ENCODE measurements at regions not wholly inside any gene's neighbourhood (a gene's known extent, or its start where the extent isn't known, plus 50 kb on each side); places are given as distances from the start of the nearest gene placed in this dataset.
"Not testable (repeated sequence)": the region's sequence is repeated elsewhere in the genome, so short reads cannot be mapped to it uniquely, and the experiment has no call there.

DNA sequence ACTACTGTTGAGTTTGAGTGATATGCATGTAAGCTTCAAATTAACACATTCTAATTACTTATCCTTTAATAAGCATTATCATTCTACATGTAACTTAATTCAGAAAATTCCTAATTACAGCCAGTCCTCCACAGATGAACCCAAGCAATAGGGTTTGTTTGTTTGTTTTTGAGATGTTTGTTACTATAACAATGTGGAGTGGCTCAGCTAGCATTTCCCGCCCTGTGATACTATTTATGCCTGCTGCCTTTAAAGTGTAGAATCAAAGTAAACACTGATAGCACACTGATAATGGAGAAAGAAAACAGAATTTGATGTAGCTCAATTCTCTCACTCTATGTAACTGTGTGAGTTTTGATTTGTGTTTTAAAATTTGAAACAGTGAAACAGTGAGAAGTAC lies 105.1 kb upstream of the IGF1R start:
- H3K27me3 Mint-ChIP-seq = peaks cover 53% of the 10 kb centered on the region
- peaks cover 6% of the 10 kb centered on the region for H3K4me1 Mint-ChIP-seq
- DNase-seq = no peak
- intact Hi-C loops (cut with micrococcal nuclease) = no loop called here
- H3K9me3 Mint-ChIP-seq = no peaks in the 10 kb centered on the region
- H3K27ac Mint-ChIP-seq = no peak overlapping the region
- H3K36me3 Mint-ChIP-seq (ENCODE audit: low read depth) = peaks cover 2% of the 10 kb centered on the region
- no peak overlapping the region for H3K4me3 Mint-ChIP-seq

DNA sequence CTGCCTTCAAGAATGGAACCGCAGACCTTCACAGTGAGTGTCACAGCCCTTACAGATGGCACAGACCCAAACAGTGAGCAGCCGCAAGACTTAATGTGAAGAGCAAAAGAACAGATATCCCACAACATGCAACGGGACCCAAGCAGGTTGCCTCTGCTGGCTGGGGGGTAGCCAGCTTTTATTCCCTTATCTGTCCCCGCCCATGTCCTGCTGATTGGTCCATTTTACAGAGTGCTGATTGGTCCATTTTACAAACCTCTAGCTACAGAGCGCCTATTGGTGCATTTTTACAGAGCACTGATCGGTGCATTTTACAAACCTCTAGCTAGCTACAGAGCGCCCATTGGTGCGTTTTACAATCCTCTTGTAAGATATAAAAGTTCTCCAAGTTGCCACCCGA lies 102.0 kb upstream of the IGF1R start:
- H3K36me3 Mint-ChIP-seq (ENCODE audit: low read depth) = peaks cover 2% of the 10 kb centered on the region
- H3K9me3 Mint-ChIP-seq = peaks cover 3% of the 10 kb centered on the region
- no peak overlapping the region for H3K27ac Mint-ChIP-seq
- intact Hi-C loops (cut with micrococcal nuclease) = no loop called here
- H3K4me3 Mint-ChIP-seq = no peak overlapping the region
- DNase-seq = no peak
- peaks cover 54% of the 10 kb centered on the region for H3K27me3 Mint-ChIP-seq
- H3K4me1 Mint-ChIP-seq = peaks cover 14% of the 10 kb centered on the region

DNA sequence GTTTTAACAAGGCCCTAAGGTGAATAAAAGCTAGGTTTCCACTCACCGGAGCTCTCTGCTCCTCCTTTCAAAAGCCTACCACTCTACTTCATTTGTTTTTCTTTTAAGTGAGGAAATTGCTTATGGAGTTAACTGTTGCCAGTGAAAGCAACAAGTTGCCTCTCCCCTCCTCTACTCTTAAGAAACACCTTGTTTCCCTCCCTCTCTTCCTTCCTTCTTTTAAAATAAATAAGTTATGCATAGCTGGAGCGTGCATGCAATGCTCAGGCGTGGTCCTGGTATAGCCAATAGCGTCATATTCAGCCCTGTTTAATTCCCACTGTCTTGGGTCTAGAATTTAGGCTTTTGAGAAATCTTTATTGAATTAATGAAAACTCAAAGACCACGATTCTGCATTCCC lies 101.1 kb upstream of the IGF1R start:
- H3K4me1 Mint-ChIP-seq = peaks cover 14% of the 10 kb centered on the region
- no peak for DNase-seq
- peaks cover 53% of the 10 kb centered on the region for H3K27me3 Mint-ChIP-seq
- intact Hi-C loops (cut with micrococcal nuclease) = no loop called here
- H3K27ac Mint-ChIP-seq = no peak overlapping the region
- peaks cover 2% of the 10 kb centered on the region for H3K36me3 Mint-ChIP-seq (ENCODE audit: low read depth)
- H3K4me3 Mint-ChIP-seq = no peak overlapping the region
- H3K9me3 Mint-ChIP-seq = peaks cover 3% of the 10 kb centered on the region

DNA sequence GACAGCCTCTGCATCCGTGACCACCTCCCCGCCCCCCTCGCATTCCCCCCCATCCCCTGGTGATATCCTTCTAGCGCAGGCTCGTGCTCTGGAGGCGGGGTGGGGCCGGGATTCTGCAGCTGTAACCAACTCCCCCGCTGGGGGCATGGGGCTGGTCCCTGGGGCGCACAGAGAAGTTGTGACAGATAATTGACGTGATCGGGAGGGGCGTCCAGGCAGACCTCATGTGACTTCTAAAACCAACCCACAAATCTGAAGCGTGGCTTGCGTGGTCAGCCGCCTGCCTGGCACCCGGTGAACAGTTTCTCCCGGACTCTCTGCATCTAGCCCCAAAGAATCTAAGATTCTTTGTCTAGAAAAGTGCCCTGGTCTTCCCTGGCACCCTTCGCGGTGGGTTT lies 100.6 kb upstream of the IGF1R start:
- Mint-ChIP-seq H3K36me3 (ENCODE audit: low read depth) (peaks cover 2% of the 10 kb centered on the region), H3K9me3 (peaks cover 3% of the 10 kb centered on the region), H3K4me3 (peak overlapping the region; percentile 88), H3K27me3 (peaks cover 53% of the 10 kb centered on the region), H3K4me1 (peaks cover 14% of the 10 kb centered on the region), H3K27ac (peak overlapping the region; percentile 75)
- DNase-seq = no peak
- intact Hi-C loops (cut with micrococcal nuclease) = loop anchor here (1.0 kb wide), 1 partner anchor 104 kb away; no protein-coding TSS in a partner anchor

DNA sequence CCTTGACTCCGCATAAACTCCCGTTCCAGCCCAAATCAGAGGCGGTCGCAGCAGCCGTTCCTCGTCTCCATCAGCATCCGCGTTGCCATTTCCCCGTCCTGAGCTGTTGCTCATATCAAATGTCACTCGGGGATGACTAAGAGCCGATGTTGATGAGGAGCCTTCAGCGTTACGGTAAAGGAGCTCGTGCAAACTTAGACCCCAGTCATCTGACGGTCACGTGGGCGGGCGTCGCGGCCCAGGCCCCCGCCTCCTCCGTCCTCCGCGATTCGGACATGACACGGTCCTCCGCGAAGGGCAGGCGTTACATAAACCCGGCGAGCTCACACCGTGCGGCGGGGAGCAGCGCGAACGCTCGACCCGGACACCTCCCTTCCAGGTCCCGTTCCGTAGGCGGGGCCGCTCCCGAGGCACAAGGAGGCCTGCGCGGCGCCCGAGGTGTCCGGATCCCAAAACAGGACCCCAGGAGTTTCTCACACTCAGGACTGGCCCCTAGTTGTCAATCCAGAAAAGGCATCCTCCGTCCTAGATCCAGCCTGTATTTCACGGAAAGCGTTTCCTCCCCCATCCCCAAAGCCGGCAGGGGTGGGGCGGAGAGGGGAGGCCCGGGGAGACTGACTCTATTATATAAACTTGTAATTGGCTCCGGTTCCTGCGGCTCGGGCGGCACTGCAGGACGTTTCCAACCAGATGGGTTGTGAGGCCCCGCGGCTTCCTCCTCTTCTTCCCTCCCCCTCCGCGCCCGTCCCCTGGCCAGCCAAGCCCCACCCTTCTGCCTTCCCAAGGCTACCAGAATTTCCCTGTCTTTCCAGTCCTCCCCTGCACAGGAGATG lies 100.0 kb upstream of the IGF1R start:
- peaks cover 2% of the 10 kb centered on the region for H3K36me3 Mint-ChIP-seq (ENCODE audit: low read depth)
- H3K9me3 Mint-ChIP-seq = peaks cover 3% of the 10 kb centered on the region
- H3K27ac Mint-ChIP-seq = peak overlapping the region; percentile 75
- H3K4me1 Mint-ChIP-seq = peaks cover 14% of the 10 kb centered on the region
- H3K4me3 Mint-ChIP-seq = peak overlapping the region; percentile 88
- peak; percentile 74 for DNase-seq
- H3K27me3 Mint-ChIP-seq = peaks cover 49% of the 10 kb centered on the region
- intact Hi-C loops (cut with micrococcal nuclease) = loop anchor here (1.0 kb wide), 1 partner anchor 103 kb away; no protein-coding TSS in a partner anchor

DNA sequence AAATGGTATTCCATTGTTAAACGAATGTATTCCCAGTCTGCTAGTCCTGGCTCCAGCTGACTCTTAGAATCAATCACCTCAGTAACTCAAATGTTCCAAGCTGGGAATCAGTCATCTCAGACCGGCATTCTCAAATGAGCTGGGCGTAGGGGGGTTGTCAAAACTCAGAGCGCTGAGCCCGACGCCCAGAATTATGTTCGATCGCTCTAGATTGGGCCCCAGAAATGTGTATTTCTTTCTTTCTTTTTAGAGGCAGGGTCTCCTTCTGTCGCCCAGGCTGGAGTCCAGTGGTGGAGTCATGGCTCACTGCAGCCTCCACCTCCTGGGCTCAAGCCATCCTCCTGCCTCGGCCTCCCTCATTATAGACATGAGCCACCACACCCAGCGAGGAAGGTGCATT lies 99.3 kb upstream of the IGF1R start:
- DNase-seq = no peak
- Mint-ChIP-seq H3K27ac (no peak overlapping the region), H3K36me3 (ENCODE audit: low read depth) (peaks cover 2% of the 10 kb centered on the region), H3K27me3 (peaks cover 47% of the 10 kb centered on the region), H3K9me3 (peaks cover 3% of the 10 kb centered on the region), H3K4me1 (peaks cover 14% of the 10 kb centered on the region), H3K4me3 (peak overlapping the region; percentile 88)
- intact Hi-C loops (cut with micrococcal nuclease) = no loop called here

DNA sequence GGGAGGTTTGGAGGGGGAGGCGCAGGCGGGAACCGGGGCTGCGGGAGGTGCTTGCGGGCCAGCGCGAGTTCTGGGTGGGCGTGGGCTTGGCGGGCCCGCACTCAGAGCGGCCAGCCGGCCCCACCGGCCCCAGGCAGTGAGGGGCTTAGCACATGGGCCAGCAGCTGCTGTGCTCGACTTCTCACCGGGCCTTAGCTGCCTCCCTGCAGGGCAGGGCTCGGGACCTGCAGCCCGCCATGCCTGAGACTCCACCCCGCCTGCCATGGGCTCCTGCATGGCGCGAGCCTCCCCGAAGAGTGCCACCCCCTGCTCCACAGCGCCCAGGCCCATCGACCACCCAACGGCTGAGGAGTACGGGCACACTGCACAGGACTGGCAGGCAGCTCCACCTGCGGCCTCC lies 98.6 kb upstream of the IGF1R start:
- H3K27me3 Mint-ChIP-seq = peaks cover 48% of the 10 kb centered on the region
- intact Hi-C loops (cut with micrococcal nuclease) = no loop called here
- peaks cover 14% of the 10 kb centered on the region for H3K4me1 Mint-ChIP-seq
- DNase-seq = no peak
- peaks cover 2% of the 10 kb centered on the region for H3K36me3 Mint-ChIP-seq (ENCODE audit: low read depth)
- H3K27ac Mint-ChIP-seq = no peak overlapping the region
- peaks cover 3% of the 10 kb centered on the region for H3K9me3 Mint-ChIP-seq
- no peak overlapping the region for H3K4me3 Mint-ChIP-seq

DNA sequence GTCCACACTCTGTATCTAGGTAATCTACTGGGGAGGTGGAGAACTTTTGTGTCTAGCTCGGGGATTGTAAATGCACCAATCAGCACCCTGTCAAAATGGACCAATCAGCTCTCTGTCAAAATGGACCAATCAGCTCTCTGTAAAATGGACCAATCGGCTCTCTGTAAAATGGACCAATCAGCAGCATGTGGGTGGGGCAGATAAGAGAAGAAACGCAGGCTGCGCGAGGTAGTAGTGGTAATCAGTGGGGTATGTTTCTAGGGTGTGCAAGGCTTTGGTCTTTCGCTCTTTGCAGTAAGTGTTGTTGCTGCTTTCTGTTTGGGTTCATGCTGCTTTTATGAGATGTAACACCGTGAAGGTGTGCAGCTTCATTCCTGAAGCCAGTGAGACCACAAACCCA lies 98.0 kb upstream of the IGF1R start:
- Mint-ChIP-seq H3K4me1 (peaks cover 14% of the 10 kb centered on the region), H3K27me3 (peaks cover 46% of the 10 kb centered on the region)
- H3K27ac Mint-ChIP-seq; H3K4me3 Mint-ChIP-seq; DNase-seq; H3K9me3 Mint-ChIP-seq; intact Hi-C loops (cut with micrococcal nuclease); H3K36me3 Mint-ChIP-seq (ENCODE audit: low read depth): not testable (repeated sequence)

DNA sequence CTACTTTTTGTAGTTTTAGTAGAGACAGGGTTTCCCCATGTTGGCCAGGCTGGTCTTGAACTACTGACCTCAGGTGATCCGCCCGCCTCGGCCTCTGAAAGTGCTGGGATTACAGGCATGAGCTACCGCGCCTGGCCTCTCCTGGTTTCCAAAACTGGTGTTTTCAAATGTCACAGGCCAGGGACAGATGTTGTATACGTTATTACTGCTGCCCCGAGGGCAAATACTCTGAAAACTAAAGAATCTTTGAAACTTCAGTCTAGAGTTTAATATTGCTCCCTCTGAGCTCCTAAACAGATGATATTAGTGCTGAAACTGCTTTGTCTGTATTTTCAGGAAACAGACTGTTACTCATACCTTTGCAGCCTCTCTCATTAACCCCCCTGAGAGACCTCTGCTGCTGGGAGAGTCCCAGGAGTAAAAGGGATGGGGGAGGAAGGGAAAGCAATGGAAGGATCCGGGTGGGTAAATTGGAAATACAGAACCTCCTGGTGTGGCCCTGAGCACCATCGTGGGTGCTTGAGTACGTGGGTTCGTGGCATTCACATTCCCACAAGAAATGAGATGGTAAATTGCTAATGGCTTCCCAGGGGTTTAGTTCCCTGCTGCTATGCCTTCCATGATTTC lies 96.3 kb upstream of the IGF1R start:
- H3K4me1 Mint-ChIP-seq = peaks cover 14% of the 10 kb centered on the region
- DNase-seq = no peak
- no peak overlapping the region for H3K27ac Mint-ChIP-seq
- peaks cover 30% of the 10 kb centered on the region for H3K27me3 Mint-ChIP-seq
- H3K4me3 Mint-ChIP-seq = no peak overlapping the region
- intact Hi-C loops (cut with micrococcal nuclease) = no loop called here
- peaks cover 3% of the 10 kb centered on the region for H3K9me3 Mint-ChIP-seq
- peaks cover 2% of the 10 kb centered on the region for H3K36me3 Mint-ChIP-seq (ENCODE audit: low read depth)

DNA sequence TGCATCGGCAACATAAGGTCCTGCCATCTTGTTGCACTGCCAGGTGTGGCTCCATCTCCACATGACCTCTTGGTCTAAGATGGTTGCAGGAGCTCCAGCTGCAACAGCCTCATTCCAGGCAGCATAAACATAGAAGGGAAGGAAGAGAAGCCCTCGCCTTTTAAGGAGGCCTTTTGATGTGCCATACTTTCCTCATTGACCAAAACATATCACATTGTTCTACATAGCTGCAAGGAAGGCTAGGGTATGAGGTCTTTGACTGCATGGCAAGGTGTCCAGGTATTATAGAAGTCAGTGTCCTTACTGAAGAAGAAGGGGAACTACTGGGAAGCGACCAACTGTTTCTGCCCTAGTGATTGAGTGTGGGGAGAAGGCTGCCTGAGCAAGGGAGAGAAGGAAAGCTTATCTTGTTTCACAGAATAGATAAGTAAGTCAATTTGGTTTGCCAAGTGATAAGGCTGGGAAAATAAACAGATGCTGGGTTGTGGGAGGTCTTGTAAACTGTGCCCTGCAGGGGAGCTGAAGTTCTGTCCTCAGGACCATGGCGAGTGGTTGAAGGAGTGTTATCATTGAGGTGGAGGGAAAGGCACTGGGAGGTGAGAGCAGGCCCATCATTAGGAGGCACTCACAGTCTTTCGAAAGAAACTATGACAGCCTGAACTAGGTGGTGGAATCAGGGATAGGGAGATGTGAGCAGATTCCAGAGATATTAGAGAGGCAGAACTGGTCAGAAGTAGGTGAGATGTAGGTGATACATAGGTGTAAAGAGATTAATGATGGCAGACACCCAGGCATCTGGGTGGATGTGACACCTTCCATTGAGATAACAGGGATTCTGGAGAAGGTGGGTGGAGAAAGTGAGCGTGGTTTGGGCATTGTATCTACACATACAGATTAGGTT lies 93.8 kb upstream of the IGF1R start:
- no peak for DNase-seq
- H3K9me3 Mint-ChIP-seq = peaks cover 3% of the 10 kb centered on the region
- intact Hi-C loops (cut with micrococcal nuclease) = no loop called here
- peaks cover 9% of the 10 kb centered on the region for H3K27me3 Mint-ChIP-seq
- H3K4me1 Mint-ChIP-seq = no peaks in the 10 kb centered on the region
- H3K36me3 Mint-ChIP-seq (ENCODE audit: low read depth) = no peaks in the 10 kb centered on the region
- H3K4me3 Mint-ChIP-seq = no peak overlapping the region
- no peak overlapping the region for H3K27ac Mint-ChIP-seq

DNA sequence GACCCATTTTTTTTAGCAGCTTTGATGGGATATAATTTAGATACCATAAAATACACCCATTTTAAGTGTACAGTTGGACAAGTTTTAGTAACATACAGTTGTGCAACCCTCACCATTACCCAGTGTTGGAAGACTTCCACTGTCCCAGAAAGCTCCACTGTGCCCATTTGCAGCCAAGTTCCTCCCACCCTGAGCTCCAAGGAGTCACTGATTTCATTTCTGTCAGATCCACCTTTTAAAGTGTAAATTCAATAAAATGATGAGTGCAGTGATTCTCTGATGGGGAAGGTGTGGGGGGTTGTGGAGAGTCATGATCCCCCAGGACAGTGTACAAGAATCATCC lies 93.2 kb upstream of the IGF1R start:
- Mint-ChIP-seq H3K4me1 (no peaks in the 10 kb centered on the region), H3K36me3 (ENCODE audit: low read depth) (no peaks in the 10 kb centered on the region), H3K27ac (no peak overlapping the region), H3K27me3 (peaks cover 9% of the 10 kb centered on the region), H3K9me3 (peaks cover 2% of the 10 kb centered on the region), H3K4me3 (no peak overlapping the region)
- DNase-seq = no peak
- intact Hi-C loops (cut with micrococcal nuclease) = no loop called here

DNA sequence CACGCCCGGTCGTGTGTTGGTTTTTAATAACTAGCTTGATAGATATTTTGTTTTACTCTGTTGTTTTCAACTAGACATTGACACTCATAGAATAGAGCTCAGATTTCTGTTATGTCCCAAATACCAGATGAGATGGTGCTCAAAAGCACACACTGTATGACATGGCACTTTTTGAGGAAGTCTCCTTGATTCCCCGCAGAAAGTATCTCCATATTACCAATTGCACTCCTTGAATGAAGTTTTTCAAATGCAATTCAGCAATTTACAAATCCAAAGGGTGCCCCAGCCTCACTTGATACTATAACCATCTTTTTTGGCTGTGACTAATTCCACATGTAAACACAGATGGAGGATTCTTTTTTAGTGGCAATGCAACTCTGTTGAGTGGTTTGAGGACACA lies 92.0 kb upstream of the IGF1R start:
- H3K27me3 Mint-ChIP-seq = peaks cover 6% of the 10 kb centered on the region
- no peak overlapping the region for H3K4me3 Mint-ChIP-seq
- DNase-seq = no peak
- no peaks in the 10 kb centered on the region for H3K36me3 Mint-ChIP-seq (ENCODE audit: low read depth)
- no peaks in the 10 kb centered on the region for H3K9me3 Mint-ChIP-seq
- intact Hi-C loops (cut with micrococcal nuclease) = no loop called here
- peaks cover 1% of the 10 kb centered on the region for H3K4me1 Mint-ChIP-seq
- no peak overlapping the region for H3K27ac Mint-ChIP-seq

DNA sequence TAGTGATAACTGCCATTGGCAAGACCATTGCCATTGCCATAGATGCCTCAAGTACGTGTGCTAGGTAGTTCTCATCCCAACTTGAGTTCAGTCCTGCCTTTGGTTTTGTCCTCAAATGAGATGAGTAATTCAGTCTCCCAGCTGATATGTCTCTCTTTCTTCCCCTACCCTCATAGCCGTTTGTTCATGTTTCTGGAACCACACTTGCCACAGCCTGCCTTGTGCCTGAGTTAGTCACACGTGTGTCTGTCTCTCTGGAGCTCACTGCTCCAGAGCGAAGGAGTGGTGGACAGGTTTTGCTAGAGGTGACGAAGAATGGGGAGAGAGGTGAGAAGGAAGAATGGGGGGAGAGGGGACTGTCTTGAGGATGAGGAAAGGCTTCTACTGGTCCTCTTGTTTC lies 88.0 kb upstream of the IGF1R start:
- Mint-ChIP-seq H3K4me1 (peaks cover 3% of the 10 kb centered on the region), H3K4me3 (no peak overlapping the region), H3K36me3 (ENCODE audit: low read depth) (no peaks in the 10 kb centered on the region), H3K27me3 (peaks cover 2% of the 10 kb centered on the region), H3K27ac (no peak overlapping the region), H3K9me3 (no peaks in the 10 kb centered on the region)
- intact Hi-C loops (cut with micrococcal nuclease) = no loop called here
- DNase-seq = no peak
